ENCODE measurements at regions not wholly inside any gene's neighbourhood (a gene's known extent, or its start where the extent isn't known, plus 50 kb on each side); places are given as distances from the start of the nearest gene placed in this dataset.

- TF ChIP-seq POLR2AphosphoS5 (IDR thresholded peaks at IDR 0.05; ENCODE audit: low read depth, low read length) (no peak), TAF1 (IDR thresholded peaks at IDR 0.05; ENCODE audit: borderline replicate concordance, insufficient read depth, low read length) (no peak), FOXP2 (optimal IDR thresholded peaks at IDR 0.05; ENCODE audit: borderline replicate concordance, extremely low read depth, extremely low read length, insufficient read depth) (no peak), SIN3A (IDR thresholded peaks at IDR 0.05; ENCODE audit: borderline replicate concordance, insufficient read depth, low read length) (no peak)
- TF ChIP-seq, protein P1, sequence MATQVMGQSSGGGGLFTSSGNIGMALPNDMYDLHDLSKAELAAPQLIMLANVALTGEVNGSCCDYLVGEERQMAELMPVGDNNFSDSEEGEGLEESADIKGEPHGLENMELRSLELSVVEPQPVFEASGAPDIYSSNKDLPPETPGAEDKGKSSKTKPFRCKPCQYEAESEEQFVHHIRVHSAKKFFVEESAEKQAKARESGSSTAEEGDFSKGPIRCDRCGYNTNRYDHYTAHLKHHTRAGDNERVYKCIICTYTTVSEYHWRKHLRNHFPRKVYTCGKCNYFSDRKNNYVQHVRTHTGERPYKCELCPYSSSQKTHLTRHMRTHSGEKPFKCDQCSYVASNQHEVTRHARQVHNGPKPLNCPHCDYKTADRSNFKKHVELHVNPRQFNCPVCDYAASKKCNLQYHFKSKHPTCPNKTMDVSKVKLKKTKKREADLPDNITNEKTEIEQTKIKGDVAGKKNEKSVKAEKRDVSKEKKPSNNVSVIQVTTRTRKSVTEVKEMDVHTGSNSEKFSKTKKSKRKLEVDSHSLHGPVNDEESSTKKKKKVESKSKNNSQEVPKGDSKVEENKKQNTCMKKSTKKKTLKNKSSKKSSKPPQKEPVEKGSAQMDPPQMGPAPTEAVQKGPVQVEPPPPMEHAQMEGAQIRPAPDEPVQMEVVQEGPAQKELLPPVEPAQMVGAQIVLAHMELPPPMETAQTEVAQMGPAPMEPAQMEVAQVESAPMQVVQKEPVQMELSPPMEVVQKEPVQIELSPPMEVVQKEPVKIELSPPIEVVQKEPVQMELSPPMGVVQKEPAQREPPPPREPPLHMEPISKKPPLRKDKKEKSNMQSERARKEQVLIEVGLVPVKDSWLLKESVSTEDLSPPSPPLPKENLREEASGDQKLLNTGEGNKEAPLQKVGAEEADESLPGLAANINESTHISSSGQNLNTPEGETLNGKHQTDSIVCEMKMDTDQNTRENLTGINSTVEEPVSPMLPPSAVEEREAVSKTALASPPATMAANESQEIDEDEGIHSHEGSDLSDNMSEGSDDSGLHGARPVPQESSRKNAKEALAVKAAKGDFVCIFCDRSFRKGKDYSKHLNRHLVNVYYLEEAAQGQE (IDR thresholded peaks at IDR 0.05; ENCODE audit: insufficient read depth in 1 of 2, low read depth in 2 of 2, low read length in 2 of 2) = no peak
These were observed 135.6 kb upstream of the BCL6 start for GRCh38 chr3:187880851-187881250.

Measured in PFSK-1 (cell line).